Activated T-helper 1 cell treated with anti-CD3 and anti-CD28 coated beads, Interleukin-12 subunit alpha, Interleukin-12 subunit beta, Interleukin-2, Interleukin-4 antibody, amounts not matched to agents 30 ng/mL and 10 ng/mL and 1 ng/mL, durations not matched to agents 14 hours and 24 hours and 36 hours (primary cell): ENCODE measurements at regions not wholly inside any gene's neighbourhood (a gene's known extent, or its start where the extent isn't known, plus 50 kb on each side); places are given as distances from the start of the nearest gene placed in this dataset.
"Not testable (repeated sequence)": the region's sequence is repeated elsewhere in the genome, so short reads cannot be mapped to it uniquely, and the experiment has no call there.

Source experiments
- DNase-seq: peaks from one replicate; pipeline ENCODE4 v3.0.0; 2021; ENCODE audit warnings: low spot score
- H3K27ac Mint-ChIP-seq: one replicate; pipeline ENCODE4 v1.8.0; 2021; ENCODE audit warnings: mild to moderate bottlenecking, mixed read lengths
- H3K27me3 Mint-ChIP-seq: one replicate; pipeline ENCODE4 v1.8.0; 2022; ENCODE audit warnings: mild to moderate bottlenecking, moderate library complexity, mixed read lengths; ENCODE audit not compliant: insufficient read depth
- H3K36me3 Mint-ChIP-seq: one replicate; pipeline ENCODE4 v1.8.0; 2021; ENCODE audit warnings: low read depth, mixed read lengths
- H3K4me1 Mint-ChIP-seq: one replicate; pipeline ENCODE4 v1.8.0; 2021; ENCODE audit warnings: low read depth, mixed read lengths
- H3K4me3 Mint-ChIP-seq: one replicate; pipeline ENCODE4 v1.8.0; 2021; ENCODE audit warnings: mild to moderate bottlenecking, moderate library complexity, mixed read lengths
- H3K9me3 Mint-ChIP-seq: one replicate; pipeline ENCODE4 v1.8.0; 2021; ENCODE audit warnings: mixed read lengths
- intact Hi-C: fragments of 100-400 bp; cut with micrococcal nuclease; formaldehyde crosslinking; loops from one replicate; pipeline ENCODE4 v1.15.1; 2024

GRCh38 chr13:44312834-44313551, 60.6 kb upstream of the SERP2 start:
- no peak overlapping the region for H3K27ac Mint-ChIP-seq
- H3K36me3 Mint-ChIP-seq, result no peaks in the 10 kb centered on the region
- H3K9me3 Mint-ChIP-seq, result no peaks in the 10 kb centered on the region
- H3K4me3 Mint-ChIP-seq, result no peak overlapping the region
- intact Hi-C loops, result loop anchor here (1.0 kb wide), 1 partner anchor 9 kb away; no protein-coding TSS in a partner anchor
- no peak for DNase-seq
- peaks cover 3% of the 10 kb centered on the region for H3K27me3 Mint-ChIP-seq
- no peaks in the 10 kb centered on the region for H3K4me1 Mint-ChIP-seq

- Mint-ChIP-seq H3K9me3 (no peaks in the 10 kb centered on the region), H3K27ac (no peak overlapping the region), H3K4me1 (no peaks in the 10 kb centered on the region), H3K36me3 (no peaks in the 10 kb centered on the region), H3K27me3 (peaks cover 3% of the 10 kb centered on the region), H3K4me3 (no peak overlapping the region)
- intact Hi-C loops, result loop anchor here (1.0 kb wide), 1 partner anchor 9 kb away; no protein-coding TSS in a partner anchor
- DNase-seq, result no peak
Measured at GRCh38 chr13:44313674-44314073, 60.0 kb upstream of the SERP2 start.

GRCh38 chr13:44314160-44314559, 59.5 kb upstream of the SERP2 start:
- H3K4me3 Mint-ChIP-seq, H3K36me3 Mint-ChIP-seq, H3K27me3 Mint-ChIP-seq, DNase-seq, H3K27ac Mint-ChIP-seq, intact Hi-C loops, H3K4me1 Mint-ChIP-seq, H3K9me3 Mint-ChIP-seq: not testable (repeated sequence)

GRCh38 chr13:44317752-44318151, 55.9 kb upstream of the SERP2 start:
- H3K4me3 Mint-ChIP-seq, result no peak overlapping the region
- peaks cover 3% of the 10 kb centered on the region for H3K27me3 Mint-ChIP-seq

GRCh38 chr13:44318161-44318560, 55.5 kb upstream of the SERP2 start:
- H3K4me1 Mint-ChIP-seq, result no peaks in the 10 kb centered on the region
- H3K9me3 Mint-ChIP-seq, result peaks cover 5% of the 10 kb centered on the region
- no peak for DNase-seq
- no peak overlapping the region for H3K4me3 Mint-ChIP-seq
- no peaks in the 10 kb centered on the region for H3K36me3 Mint-ChIP-seq
- intact Hi-C loops, result no loop called here
- H3K27ac Mint-ChIP-seq, result no peak overlapping the region
- H3K27me3 Mint-ChIP-seq, result peaks cover 3% of the 10 kb centered on the region

More at GRCh38 chr13:44317752-44318151, 55.9 kb upstream of the SERP2 start:
- Mint-ChIP-seq H3K4me1 (no peaks in the 10 kb centered on the region), H3K36me3 (no peaks in the 10 kb centered on the region), H3K9me3 (peaks cover 5% of the 10 kb centered on the region), H3K27ac (no peak overlapping the region)
- no peak for DNase-seq
- intact Hi-C loops, result no loop called here

GRCh38 chr13:44320611-44321010, 53.0 kb upstream of the SERP2 start:
- Mint-ChIP-seq H3K4me1 (no peaks in the 10 kb centered on the region), H3K27me3 (peaks cover 5% of the 10 kb centered on the region), H3K27ac (no peak overlapping the region), H3K36me3 (no peaks in the 10 kb centered on the region), H3K9me3 (peaks cover 5% of the 10 kb centered on the region), H3K4me3 (no peak overlapping the region)
- no peak for DNase-seq
- intact Hi-C loops, result no loop called here

- intact Hi-C loops, result no loop called here
- H3K36me3 Mint-ChIP-seq, result no peaks in the 10 kb centered on the region
- peaks cover 5% of the 10 kb centered on the region for H3K9me3 Mint-ChIP-seq
- H3K27me3 Mint-ChIP-seq, result peaks cover 2% of the 10 kb centered on the region
- no peak overlapping the region for H3K4me3 Mint-ChIP-seq
- H3K4me1 Mint-ChIP-seq, result no peaks in the 10 kb centered on the region
- no peak overlapping the region for H3K27ac Mint-ChIP-seq
- no peak for DNase-seq
Measured at GRCh38 chr13:44321961-44322360, 51.7 kb upstream of the SERP2 start.

- H3K4me3 Mint-ChIP-seq, result no peak overlapping the region
- H3K36me3 Mint-ChIP-seq, result no peaks in the 10 kb centered on the region
- H3K4me1 Mint-ChIP-seq, result no peaks in the 10 kb centered on the region
- peaks cover 8% of the 10 kb centered on the region for H3K9me3 Mint-ChIP-seq
- intact Hi-C loops, result no loop called here
- no peak overlapping the region for H3K27ac Mint-ChIP-seq
- peaks cover 2% of the 10 kb centered on the region for H3K27me3 Mint-ChIP-seq
- DNase-seq, result no peak
Measured at GRCh38 chr13:44322928-44323327, 50.7 kb upstream of the SERP2 start.

- Mint-ChIP-seq H3K27ac (no peak overlapping the region), H3K27me3 (peaks cover 3% of the 10 kb centered on the region), H3K9me3 (peaks cover 8% of the 10 kb centered on the region), H3K4me3 (no peak overlapping the region), H3K36me3 (no peaks in the 10 kb centered on the region), H3K4me1 (no peaks in the 10 kb centered on the region)
- no peak for DNase-seq
- intact Hi-C loops, result no loop called here
Measured at GRCh38 chr13:44323754-44324153, 49.9 kb upstream of the SERP2 start.
